ENCODE measurements at regions not wholly inside any gene's neighbourhood (a gene's known extent, or its start where the extent isn't known, plus 50 kb on each side); places are given as distances from the start of the nearest gene placed in this dataset.

DNA sequence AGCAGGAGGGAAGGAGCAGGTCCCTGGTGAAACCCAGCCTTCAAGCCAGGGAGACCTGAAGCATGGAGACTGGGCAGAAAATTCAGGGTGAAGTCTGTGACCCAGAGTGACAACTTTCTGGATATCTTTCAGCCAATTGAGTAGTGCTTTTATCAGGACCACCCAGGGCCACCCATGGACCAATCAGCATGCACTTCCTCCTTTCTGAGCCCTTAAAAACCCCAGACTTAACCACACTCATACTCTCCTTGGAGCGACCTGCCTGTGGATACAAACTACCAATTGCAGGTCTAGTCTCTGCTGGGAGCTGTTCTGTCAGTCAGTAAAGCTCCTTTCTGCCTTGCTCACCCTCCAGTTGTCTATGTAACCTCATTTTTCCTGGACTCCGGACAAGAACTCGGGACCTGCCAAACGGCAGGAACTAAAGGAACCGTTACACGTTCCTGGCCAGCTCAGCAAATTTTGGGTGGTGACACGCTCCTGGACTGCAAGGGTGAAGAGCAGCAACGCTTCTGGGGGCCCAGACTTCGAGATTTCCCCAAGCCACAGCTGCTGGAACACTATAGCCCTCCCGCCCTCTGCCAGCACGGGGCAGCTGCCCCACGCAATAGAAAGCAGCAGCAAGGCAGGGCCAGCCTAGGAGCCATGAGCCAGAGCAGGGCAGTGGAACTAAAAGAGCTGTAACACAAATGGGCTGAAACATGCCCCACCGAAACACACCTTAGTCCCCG is 1183.4 kb downstream of the AMY1C start:
- TF ChIP-seq, protein P1, sequence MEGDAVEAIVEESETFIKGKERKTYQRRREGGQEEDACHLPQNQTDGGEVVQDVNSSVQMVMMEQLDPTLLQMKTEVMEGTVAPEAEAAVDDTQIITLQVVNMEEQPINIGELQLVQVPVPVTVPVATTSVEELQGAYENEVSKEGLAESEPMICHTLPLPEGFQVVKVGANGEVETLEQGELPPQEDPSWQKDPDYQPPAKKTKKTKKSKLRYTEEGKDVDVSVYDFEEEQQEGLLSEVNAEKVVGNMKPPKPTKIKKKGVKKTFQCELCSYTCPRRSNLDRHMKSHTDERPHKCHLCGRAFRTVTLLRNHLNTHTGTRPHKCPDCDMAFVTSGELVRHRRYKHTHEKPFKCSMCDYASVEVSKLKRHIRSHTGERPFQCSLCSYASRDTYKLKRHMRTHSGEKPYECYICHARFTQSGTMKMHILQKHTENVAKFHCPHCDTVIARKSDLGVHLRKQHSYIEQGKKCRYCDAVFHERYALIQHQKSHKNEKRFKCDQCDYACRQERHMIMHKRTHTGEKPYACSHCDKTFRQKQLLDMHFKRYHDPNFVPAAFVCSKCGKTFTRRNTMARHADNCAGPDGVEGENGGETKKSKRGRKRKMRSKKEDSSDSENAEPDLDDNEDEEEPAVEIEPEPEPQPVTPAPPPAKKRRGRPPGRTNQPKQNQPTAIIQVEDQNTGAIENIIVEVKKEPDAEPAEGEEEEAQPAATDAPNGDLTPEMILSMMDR (IDR thresholded peaks at IDR 0.05; ENCODE audit: poor library complexity): no peak
- no peak for TF ChIP-seq EZH2 (IDR thresholded peaks at IDR 0.05; ENCODE audit: borderline replicate concordance)
